Muscle of back (tissue), 3 donors: ENCODE measurements at regions not wholly inside any gene's neighbourhood (a gene's known extent, or its start where the extent isn't known, plus 50 kb on each side); places are given as distances from the start of the nearest gene placed in this dataset.
"Not testable (repeated sequence)": the region's sequence is repeated elsewhere in the genome, so short reads cannot be mapped to it uniquely, and the experiment has no call there.

Experiments used
- DNase-seq, 3 donors: peaks; one replicate each; pipeline versions ENCODE4 v3.0.0 to v3.0.0-alpha.2; 2013

GRCh38 chr21:20086508-20086907 is 911.7 kb upstream of the NCAM2 start:
- DNase-seq = no peak

GRCh38 chr21:20106368-20106767 is 891.8 kb upstream of the NCAM2 start:
- DNase-seq = no peak

- no peak for DNase-seq
Observed at GRCh38 chr21:20108016-20108415, 890.2 kb upstream of the NCAM2 start.

DNA sequence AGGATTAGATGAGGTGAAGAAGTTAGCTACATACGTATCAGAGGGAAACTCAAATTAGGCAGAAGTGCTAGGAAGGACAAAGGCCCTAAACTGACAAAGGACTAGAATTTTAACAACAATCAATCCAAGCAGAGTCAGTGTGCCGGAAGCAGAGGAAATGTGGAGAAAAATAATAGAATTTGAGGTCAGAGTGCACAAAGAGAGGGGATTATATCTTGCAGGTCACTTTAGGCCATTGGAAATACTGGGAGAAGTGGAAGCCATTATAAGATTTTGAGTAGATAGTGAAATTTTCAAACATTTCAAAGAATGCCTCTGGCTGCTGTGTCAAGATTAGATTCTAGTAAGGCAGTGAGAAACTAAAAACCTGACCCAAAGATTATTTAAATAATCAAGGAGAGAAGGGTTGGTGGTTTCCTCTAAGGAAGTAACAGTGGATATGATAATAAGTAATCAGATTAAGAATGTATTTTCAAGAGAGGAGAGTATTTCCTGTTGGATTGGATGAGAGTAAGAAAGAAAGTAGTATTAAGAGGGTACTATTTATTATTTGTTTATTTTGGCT is 889.2 kb upstream of the NCAM2 start:
- no peak for DNase-seq

- no peak for DNase-seq
Observed at GRCh38 chr21:20110368-20110767, 887.8 kb upstream of the NCAM2 start.

- peak; percentile 10 to 37 (median 24) for DNase-seq
Observed at GRCh38 chr21:20151741-20152140, 846.5 kb upstream of the NCAM2 start.

GRCh38 chr21:20163167-20163566 is 835.0 kb upstream of the NCAM2 start:
- no peak for DNase-seq

DNA sequence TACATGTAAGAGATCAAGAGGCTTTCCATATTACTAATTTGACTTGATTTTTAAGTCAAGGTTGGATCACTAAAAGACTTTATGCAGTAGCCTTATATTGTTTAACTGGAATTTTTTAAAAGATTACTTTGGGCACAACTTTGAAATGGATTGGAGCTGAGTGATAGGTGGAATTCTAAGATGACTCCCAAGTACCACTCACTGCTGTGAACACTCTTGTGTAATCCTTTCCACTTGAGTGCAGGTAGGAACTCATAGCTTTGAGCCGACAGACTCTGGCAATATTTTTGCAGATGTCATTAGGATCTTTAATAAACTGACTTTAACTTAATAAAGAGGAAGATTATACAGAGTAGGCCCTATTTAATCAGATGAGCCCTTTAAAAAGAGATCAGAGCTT is 831.1 kb upstream of the NCAM2 start:
- no peak for DNase-seq

- no peak for DNase-seq
Observed at GRCh38 chr21:20169812-20170576, 828.2 kb upstream of the NCAM2 start.

GRCh38 chr21:20186186-20186585 is 812.0 kb upstream of the NCAM2 start:
- no peak for DNase-seq

DNA sequence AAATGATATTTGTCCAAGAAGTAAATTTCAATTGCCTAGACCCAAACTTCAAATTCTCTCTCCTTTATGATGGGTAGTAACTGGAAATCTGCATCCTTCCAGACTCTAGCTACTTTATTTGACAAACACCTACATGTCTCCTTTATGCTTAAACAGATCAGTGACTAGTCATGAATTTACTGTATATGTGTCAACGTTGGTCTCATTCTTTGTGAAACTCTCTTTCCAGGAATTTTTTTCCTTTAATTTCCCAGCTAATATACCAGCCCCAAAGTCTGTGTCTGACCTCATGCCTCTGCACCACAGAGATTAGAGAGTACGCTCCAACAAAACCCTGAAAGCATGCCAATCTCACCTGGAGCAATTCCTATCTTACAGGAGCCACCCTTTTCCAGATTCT is 811.2 kb upstream of the NCAM2 start:
- no peak for DNase-seq

GRCh38 chr21:20201323-20201722 is 796.9 kb upstream of the NCAM2 start:
- not testable (repeated sequence) for DNase-seq

GRCh38 chr21:20207335-20207734 is 790.9 kb upstream of the NCAM2 start:
- no peak for DNase-seq

DNA sequence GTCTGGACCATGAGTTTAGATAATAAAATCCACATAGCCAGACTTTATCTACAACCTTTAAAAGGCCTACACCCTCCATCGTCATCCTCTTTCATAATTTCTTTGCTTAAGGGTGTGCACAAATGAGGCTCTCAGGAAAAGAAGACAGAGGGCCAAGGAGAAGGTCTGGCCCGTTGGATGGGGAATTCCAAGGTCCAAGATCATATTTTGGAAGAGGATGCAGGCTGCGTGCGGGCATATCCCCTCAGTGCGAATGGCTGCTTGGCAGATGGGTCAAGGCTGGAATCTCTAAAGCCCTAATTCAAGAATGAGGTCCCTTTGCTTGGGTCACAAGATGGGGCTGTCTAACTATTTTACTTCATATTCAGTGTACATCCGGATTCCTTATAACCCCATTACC is 782.2 kb upstream of the NCAM2 start:
- no peak for DNase-seq

DNA sequence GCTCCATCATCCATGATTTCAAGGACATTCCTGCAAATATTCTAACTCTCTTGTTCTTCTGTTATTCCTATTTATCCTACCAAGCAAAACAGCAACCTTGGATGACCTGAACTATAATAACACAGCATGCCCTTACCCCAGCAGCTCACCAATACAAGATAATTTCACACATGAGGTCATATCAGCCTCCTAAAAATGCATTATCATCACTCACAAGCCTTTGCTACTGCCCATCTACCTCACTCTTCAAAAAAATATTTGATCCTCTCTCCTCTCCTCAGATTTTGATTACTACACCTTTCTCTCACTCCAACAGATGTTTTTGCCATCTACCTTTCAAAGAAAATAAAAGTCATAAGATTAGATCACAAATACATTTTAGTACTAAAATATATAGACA is 777.6 kb upstream of the NCAM2 start:
- no peak for DNase-seq

DNA sequence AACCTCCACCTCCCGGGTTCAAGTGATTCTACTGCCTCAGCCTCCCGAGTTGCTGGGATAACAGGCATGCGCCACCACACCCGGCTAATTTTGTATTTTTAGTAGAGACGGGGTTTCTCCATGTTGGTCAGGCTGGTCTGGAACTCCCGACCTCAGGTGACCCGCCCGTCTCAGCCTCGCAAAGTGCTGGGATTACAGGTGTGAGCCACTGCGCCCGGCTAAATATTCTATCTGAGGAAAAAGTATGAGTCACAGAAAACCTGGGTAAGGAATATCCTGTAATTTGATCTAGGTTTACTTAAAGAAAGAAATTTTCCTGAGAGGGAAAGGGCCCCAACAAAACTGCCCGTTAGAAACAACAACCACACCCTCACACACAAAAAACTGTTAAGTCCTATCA is 776.2 kb upstream of the NCAM2 start:
- DNase-seq = not testable (repeated sequence)

- DNase-seq = not testable (repeated sequence)
Observed at GRCh38 chr21:20236649-20237048, 761.6 kb upstream of the NCAM2 start.

- DNase-seq = no peak
Observed at GRCh38 chr21:20249401-20249800, 748.8 kb upstream of the NCAM2 start.

DNA sequence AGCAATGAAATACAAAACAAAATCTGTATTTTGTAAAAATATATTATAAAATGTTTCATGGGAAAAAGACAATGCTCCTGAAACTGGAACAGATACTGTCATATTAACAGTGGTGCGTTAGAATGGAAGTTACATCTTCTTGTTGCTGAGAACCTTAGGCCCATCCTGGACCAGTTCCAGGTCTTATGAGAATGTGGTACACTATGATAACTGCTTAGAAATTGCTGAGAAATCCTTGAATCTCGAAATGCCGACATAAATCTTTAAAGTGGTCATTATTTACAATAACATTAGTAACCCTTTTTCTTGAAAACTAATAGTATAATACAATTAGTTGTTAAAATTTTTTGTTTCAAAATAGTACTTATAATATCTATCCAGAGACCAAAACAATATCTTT is 747.9 kb upstream of the NCAM2 start:
- no peak for DNase-seq

GRCh38 chr21:20253261-20253660 is 744.9 kb upstream of the NCAM2 start:
- no peak for DNase-seq

GRCh38 chr21:20254964-20255363 is 743.2 kb upstream of the NCAM2 start:
- DNase-seq = no peak

DNA sequence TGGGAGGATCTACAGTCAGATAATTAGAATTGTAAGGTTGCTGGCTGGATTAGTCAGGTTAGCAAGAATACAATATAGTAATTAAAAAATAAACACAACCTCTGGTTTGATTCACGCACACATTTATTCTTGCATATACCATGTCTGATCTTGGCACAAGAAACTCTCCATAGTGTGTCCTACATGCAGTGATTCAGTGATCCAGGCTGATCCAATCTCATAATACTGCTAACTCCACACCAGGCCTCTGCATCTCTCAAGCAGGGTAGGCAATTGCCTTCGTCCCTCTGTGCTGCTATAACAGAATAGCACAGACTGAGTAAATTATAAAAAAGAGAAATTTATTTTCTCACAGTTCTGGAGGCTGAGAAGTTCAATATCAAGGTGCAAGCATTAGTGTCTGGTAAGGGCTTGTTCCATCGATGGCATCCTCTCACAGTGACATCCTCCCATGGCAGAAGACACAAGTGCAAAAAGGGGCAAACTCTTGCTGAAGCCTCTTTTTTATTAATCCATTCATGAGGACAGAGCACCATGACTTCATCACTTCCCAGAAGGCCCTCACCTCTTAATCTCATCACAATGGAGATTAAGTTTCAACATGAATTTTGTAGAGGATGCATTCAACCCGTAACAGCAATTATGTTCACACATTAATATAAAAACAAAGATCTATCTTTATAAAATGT is 741.0 kb upstream of the NCAM2 start:
- no peak for DNase-seq

GRCh38 chr21:20258542-20258941 is 739.7 kb upstream of the NCAM2 start:
- no peak for DNase-seq
